Gastroesophageal sphincter (tissue), 4 donors: ENCODE measurements at regions not wholly inside any gene's neighbourhood (a gene's known extent, or its start where the extent isn't known, plus 50 kb on each side); places are given as distances from the start of the nearest gene placed in this dataset.

Experiments
- ATAC-seq: fragments of 150-250 bp; one replicate; pipeline ENCODE4 v1.9.1; 2016; ENCODE audit warnings: mild to moderate bottlenecking, moderate library complexity
- H3K27ac ChIP-seq, 4 donors: fragments of 200-600 bp; sonication (generic) in 3 of 4; 1 replicate in 3 of 4; 2 replicates in 1 of 4; pipeline ENCODE4 v1.5.1; 2016 to 2019
- H3K27me3 ChIP-seq: fragments of 200-600 bp; sonication (generic); one replicate; pipeline ENCODE4 v1.5.1; 2019
- H3K36me3 ChIP-seq, 2 donors: fragments of 200-600 bp; sonication (generic); one replicate each; pipeline ENCODE4 v1.5.1; 2019; ENCODE audit warnings: control low read depth in 1 of 2
- H3K4me1 ChIP-seq, 3 donors: fragments of 200-600 bp; sonication (generic); 1 replicate in 2 of 3; 2 replicates in 1 of 3; pipeline ENCODE4 v1.5.1; 2016 to 2019; ENCODE audit warnings: control low read depth in 2 of 3
- H3K4me3 ChIP-seq, 2 donors: fragments of 200-600 bp; sonication (generic); one replicate each; pipeline ENCODE4 v1.5.1; 2019; ENCODE audit warnings: mild to moderate bottlenecking in 1 of 2, moderate library complexity in 1 of 2
- H3K9me3 ChIP-seq, 3 donors: fragments of 200-600 bp; sonication (generic); one replicate each; pipeline ENCODE4 v1.5.1; 2017 to 2019; ENCODE audit warnings: control low read depth in 2 of 3
- CTCF ChIP-seq, 4 experiments: fragments of 200-600 bp in 2 of 4; fragments of 450-650 bp in 2 of 4; sonication (generic) in 1 of 4; IDR thresholded peaks; one replicate each; pipeline ENCODE4 v1.5.1; 2017 to 2019; ENCODE audit warnings: antibody characterized with exemption in 4 of 4, mild to moderate bottlenecking in 2 of 4, moderate library complexity in 2 of 4
- EP300 ChIP-seq: sonication (generic); formaldehyde crosslinking; IDR thresholded peaks from one replicate; pipeline ENCODE4 v1.6.1; 2017; ENCODE audit warnings: antibody characterized with exemption, mild to moderate bottlenecking
- POLR2A ChIP-seq, 2 donors: fragments of 450-650 bp; IDR thresholded peaks; one replicate each; pipeline ENCODE4 v1.6.1; 2017; ENCODE audit warnings: antibody characterized with exemption in 2 of 2, mild to moderate bottlenecking in 2 of 2, moderate library complexity in 1 of 2
- POLR2AphosphoS5 ChIP-seq: sonication (generic); formaldehyde crosslinking; IDR thresholded peaks from one replicate; pipeline ENCODE4 v1.6.1; 2017; ENCODE audit warnings: antibody characterized with exemption
- WGBS, 2 donors: methylation state at CpG; one replicate each; pipeline ENCODE4 v1.1.5; 2018; ENCODE audit warnings: low coverage in 1 of 2; 5-methylcytosine and 5-hydroxymethylcytosine counted together

GRCh38 chr9:74007833-74008232 is 489.3 kb upstream of the RORB start:
- no peak for ATAC-seq
- Histone ChIP-seq H3K4me3 (no peak overlapping the region), H3K27ac (no peak overlapping the region), H3K36me3 (no peaks in the 10 kb centered on the region), H3K27me3 (no peaks in the 10 kb centered on the region), H3K4me1 (no peaks in the 10 kb centered on the region), H3K9me3 (no peaks in the 10 kb centered on the region)
- WGBS, 2 donors, result 84 to 89% methylated on average over 3 of the region's 3 CpGs
- no peak for TF ChIP-seq EP300

GRCh38 chr9:74016004-74016403 is 481.1 kb upstream of the RORB start:
- Histone ChIP-seq H3K36me3 (no peaks in the 10 kb centered on the region), H3K27ac (no peak overlapping the region), H3K4me1 (no peaks in the 10 kb centered on the region), H3K4me3 (no peak overlapping the region), H3K9me3 (no peaks in the 10 kb centered on the region), H3K27me3 (no peaks in the 10 kb centered on the region)
- ATAC-seq, result no peak
- TF ChIP-seq CTCF (IDR thresholded peaks at IDR 0.05) (no peak), EP300 (no peak), POLR2A (IDR thresholded peaks at IDR 0.05) (no peak), POLR2AphosphoS5 (no peak)

- TF ChIP-seq CTCF (IDR thresholded peaks at IDR 0.05), result no peak
- TF ChIP-seq POLR2A (IDR thresholded peaks at IDR 0.05), result no peak
- TF ChIP-seq POLR2AphosphoS5, result no peak
- no peak for TF ChIP-seq EP300
These were observed 471.7 kb upstream of the RORB start for GRCh38 chr9:74025402-74025925.

GRCh38 chr9:74032421-74032820 is 464.7 kb upstream of the RORB start:
- Histone ChIP-seq H3K27me3 (no peaks in the 10 kb centered on the region), H3K9me3 (no peaks in the 10 kb centered on the region), H3K4me1 (no peaks in the 10 kb centered on the region), H3K4me3 (no peak overlapping the region), H3K36me3 (no peaks in the 10 kb centered on the region), H3K27ac (no peak overlapping the region)
- no peak for ATAC-seq
- TF ChIP-seq CTCF (IDR thresholded peaks at IDR 0.05) (no peak), POLR2AphosphoS5 (no peak), EP300 (no peak), POLR2A (IDR thresholded peaks at IDR 0.05) (no peak)
- WGBS, 2 donors, result 32 to 67% methylated on average over 2 of the region's 2 CpGs

More at GRCh38 chr9:74025402-74025925, 471.7 kb upstream of the RORB start:
- Histone ChIP-seq H3K9me3 (no peaks in the 10 kb centered on the region), H3K27ac (no peak overlapping the region), H3K4me3 (no peak overlapping the region), H3K27me3 (no peaks in the 10 kb centered on the region), H3K36me3 (no peaks in the 10 kb centered on the region), H3K4me1 (no peaks in the 10 kb centered on the region)
- 57 to 60% methylated on average over 4 of the region's 4 CpGs for WGBS, 2 donors
- no peak for ATAC-seq

- Histone ChIP-seq H3K4me3 (no peak overlapping the region), H3K27me3 (no peaks in the 10 kb centered on the region), H3K4me1 (no peaks in the 10 kb centered on the region), H3K36me3 (no peaks in the 10 kb centered on the region), H3K9me3 (no peaks in the 10 kb centered on the region), H3K27ac (no peak overlapping the region)
- ATAC-seq, result no peak
- WGBS, 2 donors, result 10 to 24% methylated on average over 2 of the region's 2 CpGs
- TF ChIP-seq POLR2A (IDR thresholded peaks at IDR 0.05) (no peak), EP300 (no peak), CTCF (IDR thresholded peaks at IDR 0.05) (no peak), POLR2AphosphoS5 (no peak)
These were observed 461.3 kb upstream of the RORB start for GRCh38 chr9:74035786-74036185.
